SU-DHL-6 (cell line): ENCODE measurements at regions not wholly inside any gene's neighbourhood (a gene's known extent, or its start where the extent isn't known, plus 50 kb on each side); places are given as distances from the start of the nearest gene placed in this dataset.

ENCODE experiments used
- H2AFZ ChIP-seq: fragments of 200-600 bp; sonication (generic); 2 replicates; pipeline ENCODE4 v1.6.1; 2014; ENCODE audit warnings: low read depth, mild to moderate bottlenecking, moderate library complexity, mixed read lengths, antibody characterized with exemption, low read length; ENCODE audit not compliant: severe bottlenecking
- H3F3A ChIP-seq: fragments of 200-600 bp; shearing (Covaris generic); 2 replicates; pipeline ENCODE4 v1.6.0; 2016; ENCODE audit warnings: antibody characterized with exemption, mild to moderate bottlenecking; ENCODE audit not compliant: insufficient read depth
- H3K27ac ChIP-seq: fragments of 200-600 bp; sonication (generic); 2 replicates; pipeline ENCODE4 v1.5.1; 2016; ENCODE audit warnings: low read depth, mild to moderate bottlenecking, low read length, moderate library complexity, mixed read lengths
- H3K27me3 ChIP-seq: fragments of 200-600 bp; sonication (generic), shearing (Covaris generic); 2 replicates; pipeline ENCODE4 v1.6.0; 2014; ENCODE audit warnings: mild to moderate bottlenecking, low read length
- H3K36me3 ChIP-seq: fragments of 200-600 bp; sonication (generic); 2 replicates; pipeline ENCODE4 v1.6.1; 2014; ENCODE audit warnings: mild to moderate bottlenecking, low read length, mixed read lengths
- H3K4me2 ChIP-seq: fragments of 300-600, 200-600 bp; shearing (Covaris generic), sonication (generic); 2 replicates; pipeline ENCODE4 v1.6.0; 2014; ENCODE audit warnings: low read length, low read depth, mild to moderate bottlenecking; ENCODE audit not compliant: poor library complexity, severe bottlenecking
- H3K4me3 ChIP-seq: fragments of 200-600 bp; sonication (generic); 2 replicates; pipeline ENCODE4 v1.5.1; 2014; ENCODE audit warnings: antibody characterized with exemption, low read length, mild to moderate bottlenecking, mixed read lengths; ENCODE audit not compliant: insufficient read depth, poor library complexity, severe bottlenecking
- H3K79me2 ChIP-seq: fragments of 200-600 bp; sonication (generic); 2 replicates; pipeline ENCODE4 v1.6.1; 2014; ENCODE audit warnings: mild to moderate bottlenecking, low read length, moderate library complexity; ENCODE audit not compliant: insufficient read depth
- H3K9ac ChIP-seq: fragments of 200-600 bp; sonication (generic); 2 replicates; pipeline ENCODE4 v1.7.0; 2014; ENCODE audit warnings: mild to moderate bottlenecking, low read length
- H3K9me2 ChIP-seq: fragments of 200-600 bp; sonication (generic); replicated peaks from 2 replicates; pipeline ENCODE4 v1.6.1; 2014; ENCODE audit warnings: low read length; ENCODE audit not compliant: insufficient read depth
- H3K9me3 ChIP-seq: fragments of 200-600 bp; sonication (generic); 2 replicates; pipeline ENCODE4 v1.6.1; 2014; ENCODE audit warnings: low read length, mixed read lengths; ENCODE audit not compliant: insufficient read depth
- H4K20me1 ChIP-seq: fragments of 200-600 bp; sonication (generic); 2 replicates; pipeline ENCODE4 v1.6.1; 2014; ENCODE audit warnings: low read depth, mild to moderate bottlenecking, antibody characterized with exemption, low read length, moderate library complexity, mixed read lengths
- EZH2phosphoT487 ChIP-seq: fragments of 200-600 bp; sonication (generic), shearing (Covaris generic); conservative IDR thresholded peaks from 2 replicates; pipeline ENCODE4 v1.6.1; 2018; ENCODE audit warnings: mild to moderate bottlenecking, antibody characterized with exemption, low read length, moderate library complexity, mixed read lengths
- TF ChIP-seq, protein P1 (sequence below): fragments of 200-600 bp; sonication (generic); IDR thresholded peaks from one replicate; pipeline ENCODE4 v1.5.1; 2017; ENCODE audit warnings: antibody characterized with exemption, mild to moderate bottlenecking, low read length, moderate library complexity; ENCODE audit not compliant: insufficient read depth, poor library complexity, severe bottlenecking

DNA sequence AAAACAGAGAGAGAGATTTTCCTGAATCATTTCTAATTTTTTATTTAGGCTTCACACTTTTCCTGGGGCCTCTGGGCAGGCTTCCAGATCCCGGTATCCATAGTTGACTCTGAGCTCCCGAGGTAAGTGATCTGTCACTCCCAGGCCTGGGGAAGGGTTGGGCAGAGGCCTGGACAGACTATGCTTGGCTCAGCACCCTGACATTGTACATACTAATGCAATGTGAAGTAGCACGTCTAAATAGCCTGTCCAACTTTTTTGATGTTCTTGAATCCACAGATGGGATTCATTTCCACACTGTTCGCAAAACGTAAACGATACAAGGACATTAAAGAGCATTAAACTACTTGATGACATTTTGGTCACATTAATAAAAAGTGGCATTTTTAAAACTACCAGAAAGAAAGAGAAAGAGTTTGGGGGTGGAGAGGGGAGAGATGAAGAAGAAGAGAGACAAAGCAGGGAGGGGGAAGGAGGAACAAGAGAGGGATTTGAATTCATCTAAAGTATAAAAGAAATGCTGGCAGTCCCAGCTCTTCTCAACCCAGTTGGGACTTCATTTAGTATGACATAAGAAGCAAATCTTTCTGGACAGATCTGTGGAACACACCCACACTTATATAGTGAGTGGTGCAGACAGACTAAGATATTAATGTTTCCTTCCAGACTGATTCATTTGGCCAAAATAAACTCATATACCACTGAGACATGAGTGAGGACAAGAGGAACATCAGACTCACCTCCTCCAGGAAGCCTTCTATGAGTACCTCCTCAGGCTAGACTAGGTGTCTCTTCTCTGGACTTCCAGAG is 514.2 kb downstream of the SOX6 start:
- Histone ChIP-seq H3K9me2 (no peaks in the 10 kb centered on the region), H3K79me2 (no peaks in the 10 kb centered on the region), H3F3A (no peaks in the 10 kb centered on the region), H3K9ac (no peak overlapping the region), H3K27me3 (no peaks in the 10 kb centered on the region), H3K4me3 (no peak overlapping the region), H3K9me3 (no peaks in the 10 kb centered on the region), H3K36me3 (no peaks in the 10 kb centered on the region), H4K20me1 (no peaks in the 10 kb centered on the region), H3K4me2 (no peak overlapping the region), H2AFZ (no peak overlapping the region), H3K27ac (no peak overlapping the region)
- TF ChIP-seq EZH2phosphoT487, result no peak
- TF ChIP-seq, protein P1, sequence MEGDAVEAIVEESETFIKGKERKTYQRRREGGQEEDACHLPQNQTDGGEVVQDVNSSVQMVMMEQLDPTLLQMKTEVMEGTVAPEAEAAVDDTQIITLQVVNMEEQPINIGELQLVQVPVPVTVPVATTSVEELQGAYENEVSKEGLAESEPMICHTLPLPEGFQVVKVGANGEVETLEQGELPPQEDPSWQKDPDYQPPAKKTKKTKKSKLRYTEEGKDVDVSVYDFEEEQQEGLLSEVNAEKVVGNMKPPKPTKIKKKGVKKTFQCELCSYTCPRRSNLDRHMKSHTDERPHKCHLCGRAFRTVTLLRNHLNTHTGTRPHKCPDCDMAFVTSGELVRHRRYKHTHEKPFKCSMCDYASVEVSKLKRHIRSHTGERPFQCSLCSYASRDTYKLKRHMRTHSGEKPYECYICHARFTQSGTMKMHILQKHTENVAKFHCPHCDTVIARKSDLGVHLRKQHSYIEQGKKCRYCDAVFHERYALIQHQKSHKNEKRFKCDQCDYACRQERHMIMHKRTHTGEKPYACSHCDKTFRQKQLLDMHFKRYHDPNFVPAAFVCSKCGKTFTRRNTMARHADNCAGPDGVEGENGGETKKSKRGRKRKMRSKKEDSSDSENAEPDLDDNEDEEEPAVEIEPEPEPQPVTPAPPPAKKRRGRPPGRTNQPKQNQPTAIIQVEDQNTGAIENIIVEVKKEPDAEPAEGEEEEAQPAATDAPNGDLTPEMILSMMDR, result no peak

DNA sequence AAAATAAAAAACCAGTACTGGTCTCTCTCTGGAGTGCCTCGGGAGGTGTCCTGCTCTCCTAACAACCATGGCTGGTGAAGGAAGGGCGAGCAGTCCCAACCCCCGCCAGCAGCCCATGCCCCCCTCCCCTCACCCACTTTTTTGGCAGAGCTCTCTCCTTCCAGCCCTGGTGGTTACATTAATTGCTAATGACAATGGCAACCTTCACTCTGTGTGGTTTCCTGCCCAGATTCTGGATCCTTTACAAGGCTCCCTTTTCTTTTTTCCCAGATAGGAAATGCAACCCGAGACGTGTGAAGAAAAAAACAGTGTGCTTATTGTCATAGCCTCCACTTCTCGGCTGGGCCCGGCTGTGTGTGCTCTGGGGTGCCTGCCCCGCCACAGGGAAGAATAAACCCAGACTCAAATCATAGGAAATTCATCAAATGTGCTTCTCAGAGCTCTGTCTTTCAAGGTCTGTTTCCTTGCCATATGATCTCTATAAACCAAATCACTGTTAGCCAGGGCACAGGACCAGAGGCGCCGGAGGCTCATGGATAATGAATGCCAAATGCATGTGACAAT is 513.0 kb downstream of the SOX6 start:
- Histone ChIP-seq H3F3A (no peaks in the 10 kb centered on the region), H3K9me2 (no peaks in the 10 kb centered on the region), H3K27ac (no peak overlapping the region), H3K4me2 (no peak overlapping the region), H4K20me1 (no peaks in the 10 kb centered on the region), H2AFZ (no peak overlapping the region), H3K9ac (no peak overlapping the region), H3K27me3 (no peaks in the 10 kb centered on the region), H3K79me2 (no peaks in the 10 kb centered on the region), H3K9me3 (no peaks in the 10 kb centered on the region), H3K4me3 (no peak overlapping the region), H3K36me3 (no peaks in the 10 kb centered on the region)
- TF ChIP-seq EZH2phosphoT487, result no peak
- TF ChIP-seq, protein P1, result no peak

DNA sequence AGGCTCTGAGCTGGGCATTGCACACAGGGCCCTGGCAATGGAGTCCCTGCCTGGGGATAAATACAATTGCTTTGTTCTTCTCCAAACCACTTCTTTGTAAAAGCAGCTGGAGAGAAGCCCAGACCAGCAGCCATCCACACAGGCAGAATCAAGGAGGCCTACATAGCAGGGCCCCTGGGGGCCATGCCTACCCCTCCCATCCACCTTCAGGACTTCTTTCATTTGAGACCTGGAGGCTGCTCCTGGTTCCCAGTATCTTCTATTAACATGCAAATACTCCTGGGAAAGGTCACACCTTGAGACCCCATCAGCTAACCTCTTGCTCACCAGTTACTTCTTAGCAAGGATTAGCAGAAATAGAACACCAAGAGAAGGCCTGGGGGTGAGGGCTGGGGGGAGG is 511.1 kb downstream of the SOX6 start:
- no peak overlapping the region for H3K4me3 ChIP-seq
- H4K20me1 ChIP-seq, result no peaks in the 10 kb centered on the region
- no peaks in the 10 kb centered on the region for H3K36me3 ChIP-seq
- TF ChIP-seq EZH2phosphoT487, result no peak
- TF ChIP-seq, protein P1, result no peak
- no peak overlapping the region for H3K4me2 ChIP-seq
- no peaks in the 10 kb centered on the region for H3F3A ChIP-seq
- no peaks in the 10 kb centered on the region for H3K27me3 ChIP-seq
- no peaks in the 10 kb centered on the region for H3K9me2 ChIP-seq
- no peaks in the 10 kb centered on the region for H3K79me2 ChIP-seq
- no peak overlapping the region for H2AFZ ChIP-seq
- no peak overlapping the region for H3K9ac ChIP-seq
- H3K9me3 ChIP-seq, result no peaks in the 10 kb centered on the region
- no peak overlapping the region for H3K27ac ChIP-seq
